ENCODE measurements at regions not wholly inside any gene's neighbourhood (a gene's known extent, or its start where the extent isn't known, plus 50 kb on each side); places are given as distances from the start of the nearest gene placed in this dataset.
"Not testable (repeated sequence)": the region's sequence is repeated elsewhere in the genome, so short reads cannot be mapped to it uniquely, and the experiment has no call there.

GRCh38 chr3:15903759-15904720 is 106.3 kb upstream of the ANKRD28 start:
- no peak for DNase-seq (ENCODE audit: low spot score)

- no peak for DNase-seq (ENCODE audit: low spot score)
Observed at GRCh38 chr3:15905041-15905440, 107.3 kb upstream of the ANKRD28 start.

GRCh38 chr3:15907403-15907802 is 109.6 kb upstream of the ANKRD28 start:
- not testable (repeated sequence) for DNase-seq (ENCODE audit: low spot score)

GRCh38 chr3:15918988-15919387 is 121.2 kb upstream of the ANKRD28 start:
- DNase-seq (ENCODE audit: low spot score) = no peak

GRCh38 chr3:15919971-15920370 is 122.2 kb upstream of the ANKRD28 start:
- no peak for DNase-seq (ENCODE audit: low spot score)

GRCh38 chr3:15923640-15924405 is 126.0 kb upstream of the ANKRD28 start:
- no peak for DNase-seq (ENCODE audit: low spot score)

GRCh38 chr3:15924914-15925313 is 127.1 kb upstream of the ANKRD28 start:
- no peak for DNase-seq (ENCODE audit: low spot score)

- DNase-seq (ENCODE audit: low spot score) = no peak
Observed at GRCh38 chr3:15926871-15927270, 129.1 kb upstream of the ANKRD28 start.

GRCh38 chr3:15927969-15928368 is 130.2 kb upstream of the ANKRD28 start:
- DNase-seq (ENCODE audit: low spot score) = no peak

GRCh38 chr3:15929944-15930571 is 132.3 kb upstream of the ANKRD28 start:
- no peak for DNase-seq (ENCODE audit: low spot score)

- DNase-seq (ENCODE audit: low spot score) = no peak
Observed at GRCh38 chr3:15932348-15933300, 134.8 kb upstream of the ANKRD28 start.

- no peak for DNase-seq (ENCODE audit: low spot score)
Observed at GRCh38 chr3:15933439-15934139, 135.8 kb upstream of the ANKRD28 start.

GRCh38 chr3:15934389-15935195 is 136.8 kb upstream of the ANKRD28 start:
- DNase-seq (ENCODE audit: low spot score) = no peak

GRCh38 chr3:15936312-15936711 is 138.5 kb upstream of the ANKRD28 start:
- DNase-seq (ENCODE audit: low spot score) = peak; percentile 38

- DNase-seq (ENCODE audit: low spot score) = no peak
Observed at GRCh38 chr3:15940641-15941040, 142.9 kb upstream of the ANKRD28 start.

GRCh38 chr3:15941457-15941856 is 143.7 kb upstream of the ANKRD28 start:
- not testable (repeated sequence) for DNase-seq (ENCODE audit: low spot score)

GRCh38 chr3:15941958-15942357 is 144.2 kb upstream of the ANKRD28 start:
- DNase-seq (ENCODE audit: low spot score) = no peak

- no peak for DNase-seq (ENCODE audit: low spot score)
Observed at GRCh38 chr3:15942462-15942861, 144.7 kb upstream of the ANKRD28 start.

- no peak for DNase-seq (ENCODE audit: low spot score)
Observed at GRCh38 chr3:15942936-15943335, 145.2 kb upstream of the ANKRD28 start.

GRCh38 chr3:15948388-15948787 is 150.6 kb upstream of the ANKRD28 start:
- DNase-seq (ENCODE audit: low spot score) = no peak

All from hepatic stellate cell (primary cell).